ENCODE measurements at regions not wholly inside any gene's neighbourhood (a gene's known extent, or its start where the extent isn't known, plus 50 kb on each side); places are given as distances from the start of the nearest gene placed in this dataset.

DNA sequence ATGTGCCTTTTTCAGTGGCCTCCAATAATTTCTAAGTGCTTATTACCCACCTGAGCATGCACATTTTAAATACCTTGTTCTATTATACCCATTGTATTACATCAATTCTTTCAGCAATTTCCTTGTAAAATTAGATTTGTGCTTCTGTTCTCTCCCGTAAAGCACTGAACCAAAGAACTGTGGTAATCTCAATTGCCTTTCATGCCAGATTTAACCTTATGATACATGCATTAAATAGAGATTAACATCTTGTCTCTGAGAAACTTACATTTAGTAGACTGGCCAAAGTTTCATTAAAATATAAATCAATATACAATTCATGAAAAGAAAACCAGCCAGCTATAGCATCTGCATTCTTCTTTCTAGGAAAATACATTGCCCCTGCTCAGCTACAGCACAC, 137.2 kb downstream of the EFNB2 start:
- no peaks in the 10 kb centered on the region for H3K4me1 Mint-ChIP-seq
- no peak overlapping the region for H3K27ac Mint-ChIP-seq
- peaks cover 18% of the 10 kb centered on the region for H3K27me3 Mint-ChIP-seq
- DNase-seq (no peak), ATAC-seq (no peak)
- H3K9me3 Mint-ChIP-seq: no peaks in the 10 kb centered on the region
- H3K4me3 Mint-ChIP-seq: no peak overlapping the region

DNA sequence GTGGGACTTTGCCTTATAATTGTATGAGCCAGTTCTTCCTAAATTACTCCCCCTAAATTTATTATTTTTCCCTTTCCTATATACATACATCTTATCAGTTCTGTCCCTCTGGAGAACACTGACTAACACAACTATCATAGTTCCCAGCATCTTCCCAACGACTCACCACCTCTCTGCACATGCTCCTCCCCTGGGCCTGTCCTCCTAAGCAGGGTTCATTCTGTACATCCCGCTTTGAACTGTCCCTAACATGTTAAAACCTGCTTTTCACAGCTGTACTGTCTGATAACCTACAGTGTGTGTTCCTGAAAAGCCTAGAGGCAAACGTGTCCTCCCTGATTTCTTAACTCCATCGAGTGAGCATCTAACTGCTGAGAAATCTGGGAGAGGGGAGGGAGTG, 141.7 kb downstream of the EFNB2 start:
- H3K27ac Mint-ChIP-seq: no peak overlapping the region
- no peaks in the 10 kb centered on the region for H3K4me1 Mint-ChIP-seq
- no peaks in the 10 kb centered on the region for H3K9me3 Mint-ChIP-seq
- peaks cover 24% of the 10 kb centered on the region for H3K27me3 Mint-ChIP-seq
- H3K4me3 Mint-ChIP-seq: no peak overlapping the region
- no peak for DNase-seq
- no peak for ATAC-seq

DNA sequence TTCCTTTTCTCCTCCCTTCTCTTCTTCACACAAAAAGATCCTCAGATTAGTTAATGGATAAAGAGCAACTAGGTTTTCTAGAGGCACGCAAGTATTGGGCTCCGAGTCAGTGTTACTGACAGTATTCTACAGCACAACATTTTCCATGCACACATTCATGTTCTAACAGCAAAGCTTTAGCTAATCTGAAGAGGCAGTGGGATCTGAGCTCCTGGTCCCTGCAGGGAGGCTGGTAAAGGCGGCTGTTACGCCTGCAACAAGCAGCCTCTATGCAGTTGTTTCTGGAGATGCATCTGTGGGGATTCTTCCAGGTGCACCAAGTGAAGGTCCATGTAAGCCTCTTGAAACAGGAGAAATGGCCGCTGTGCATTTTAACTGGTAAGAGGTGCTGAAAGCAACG, 143.8 kb downstream of the EFNB2 start:
- H3K27ac Mint-ChIP-seq: no peak overlapping the region
- no peak for ATAC-seq
- H3K4me3 Mint-ChIP-seq: no peak overlapping the region
- H3K4me1 Mint-ChIP-seq: no peaks in the 10 kb centered on the region
- no peak for DNase-seq
- H3K27me3 Mint-ChIP-seq: peaks cover 24% of the 10 kb centered on the region
- no peaks in the 10 kb centered on the region for H3K9me3 Mint-ChIP-seq

DNA sequence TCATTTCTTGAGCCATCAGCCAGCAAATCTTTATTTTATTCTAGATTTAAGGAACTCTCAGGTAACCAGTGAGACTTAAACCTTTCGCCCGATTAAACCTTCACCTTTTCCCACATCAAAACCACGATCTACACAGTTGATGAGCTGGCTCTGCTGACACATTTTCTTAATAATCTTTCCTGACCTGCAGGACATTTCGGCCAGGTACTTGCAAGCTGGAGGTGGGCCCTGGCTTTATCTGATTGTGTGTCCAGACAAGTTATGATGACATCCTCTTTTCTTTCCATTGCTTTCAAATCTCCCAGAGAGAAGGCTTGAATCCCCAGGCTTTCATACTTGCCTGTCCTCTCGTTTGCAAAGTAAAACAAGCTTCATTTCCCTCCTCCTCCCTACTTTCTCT, 144.2 kb downstream of the EFNB2 start:
- Mint-ChIP-seq H3K4me3 (no peak overlapping the region), H3K9me3 (no peaks in the 10 kb centered on the region), H3K4me1 (no peaks in the 10 kb centered on the region), H3K27ac (no peak overlapping the region), H3K27me3 (peaks cover 24% of the 10 kb centered on the region)
- no peak for ATAC-seq
- DNase-seq: no peak

DNA sequence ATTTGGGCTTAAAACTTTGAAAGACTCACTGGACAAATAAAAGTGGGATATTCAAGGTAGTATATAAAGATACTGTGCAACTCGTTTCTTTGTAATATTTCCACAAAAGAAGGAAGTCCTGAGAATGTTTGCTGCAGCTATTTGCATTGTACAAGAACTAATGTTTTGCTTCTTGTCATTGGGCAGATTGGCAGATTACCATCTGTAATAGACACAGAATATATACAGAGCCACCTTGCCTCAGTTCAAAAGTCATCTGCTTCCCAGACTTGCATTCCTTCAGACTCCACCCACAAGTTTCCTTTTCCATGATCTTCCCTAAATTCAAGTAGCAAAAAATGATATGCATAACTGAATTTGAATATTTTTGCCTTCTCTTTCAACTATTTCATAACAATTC, 145.1 kb downstream of the EFNB2 start:
- Mint-ChIP-seq H3K27me3 (peaks cover 24% of the 10 kb centered on the region), H3K4me3 (no peak overlapping the region), H3K27ac (no peak overlapping the region), H3K9me3 (no peaks in the 10 kb centered on the region), H3K4me1 (no peaks in the 10 kb centered on the region)
- DNase-seq (no peak), ATAC-seq (no peak)

GRCh38 chr13:106385654-106386053, 149.8 kb downstream of the EFNB2 start:
- DNase-seq (no peak), ATAC-seq (no peak)
- H3K4me1 Mint-ChIP-seq: no peaks in the 10 kb centered on the region
- no peak overlapping the region for H3K4me3 Mint-ChIP-seq
- no peaks in the 10 kb centered on the region for H3K9me3 Mint-ChIP-seq
- no peak overlapping the region for H3K27ac Mint-ChIP-seq
- peaks cover 8% of the 10 kb centered on the region for H3K27me3 Mint-ChIP-seq

GRCh38 chr13:106384516-106384915, 150.9 kb downstream of the EFNB2 start:
- no peaks in the 10 kb centered on the region for H3K4me1 Mint-ChIP-seq
- peaks cover under 1% of the 10 kb centered on the region for H3K27me3 Mint-ChIP-seq
- no peaks in the 10 kb centered on the region for H3K9me3 Mint-ChIP-seq
- H3K27ac Mint-ChIP-seq: no peak overlapping the region
- no peak for ATAC-seq
- no peak for DNase-seq
- H3K4me3 Mint-ChIP-seq: no peak overlapping the region

DNA sequence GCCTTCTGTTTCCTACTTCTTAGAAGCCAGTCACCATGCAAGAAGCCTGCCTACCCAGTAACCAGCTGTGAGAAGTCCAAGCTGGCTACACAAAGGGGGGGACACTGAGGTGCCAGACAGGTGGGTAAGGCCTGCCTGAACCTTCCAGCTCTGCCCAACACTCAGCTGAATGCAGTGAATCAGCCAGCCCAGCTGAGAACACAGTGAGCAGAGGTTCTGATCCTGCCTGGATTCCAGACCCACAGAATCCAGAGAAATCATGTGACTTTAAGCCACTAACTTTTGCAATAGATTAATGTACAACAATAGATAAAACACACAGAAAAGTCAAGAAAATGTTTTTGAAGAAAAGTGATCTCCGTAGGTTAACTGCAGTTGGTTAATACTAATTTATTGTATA, 151.7 kb downstream of the EFNB2 start:
- no peak overlapping the region for H3K4me3 Mint-ChIP-seq
- ATAC-seq (no peak), DNase-seq (no peak)
- no peak overlapping the region for H3K27ac Mint-ChIP-seq
- H3K4me1 Mint-ChIP-seq: no peaks in the 10 kb centered on the region
- no peaks in the 10 kb centered on the region for H3K9me3 Mint-ChIP-seq
- peaks cover 4% of the 10 kb centered on the region for H3K27me3 Mint-ChIP-seq

DNA sequence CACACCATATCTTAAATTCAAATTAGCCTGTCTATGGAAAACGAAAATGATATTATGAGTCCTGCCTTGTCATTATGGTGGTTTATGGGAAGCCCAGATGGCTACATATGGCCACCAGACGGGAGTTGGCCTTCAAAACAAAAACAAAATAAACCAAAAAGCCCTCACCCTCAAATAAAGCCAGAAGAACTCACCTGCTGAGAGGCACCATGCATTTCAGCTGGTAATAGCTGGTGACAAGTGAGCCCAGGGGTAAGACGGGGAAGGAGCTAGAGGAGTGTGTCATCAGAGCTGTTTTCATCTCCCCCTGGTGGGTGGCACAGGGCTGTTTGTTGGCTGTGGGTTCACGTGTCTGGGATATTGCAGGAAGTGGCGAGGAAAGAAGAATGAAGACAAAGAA, 152.9 kb downstream of the EFNB2 start:
- no peaks in the 10 kb centered on the region for H3K4me1 Mint-ChIP-seq
- DNase-seq: no peak
- no peak overlapping the region for H3K27ac Mint-ChIP-seq
- no peak overlapping the region for H3K4me3 Mint-ChIP-seq
- H3K27me3 Mint-ChIP-seq: peaks cover 7% of the 10 kb centered on the region
- H3K9me3 Mint-ChIP-seq: no peaks in the 10 kb centered on the region
- ATAC-seq: no peak

GRCh38 chr13:106381091-106381490, 154.4 kb downstream of the EFNB2 start:
- no peak for DNase-seq
- H3K4me3 Mint-ChIP-seq: no peak overlapping the region
- H3K4me1 Mint-ChIP-seq: no peaks in the 10 kb centered on the region
- no peak for ATAC-seq
- no peaks in the 10 kb centered on the region for H3K9me3 Mint-ChIP-seq
- H3K27me3 Mint-ChIP-seq: peaks cover 7% of the 10 kb centered on the region
- H3K27ac Mint-ChIP-seq: no peak overlapping the region

GRCh38 chr13:106377931-106378662, 157.4 kb downstream of the EFNB2 start:
- Mint-ChIP-seq H3K27ac (no peak overlapping the region), H3K9me3 (no peaks in the 10 kb centered on the region), H3K4me1 (peaks cover 20% of the 10 kb centered on the region), H3K27me3 (peaks cover 26% of the 10 kb centered on the region), H3K4me3 (no peak overlapping the region)
- DNase-seq: no peak
- no peak for ATAC-seq

- H3K27me3 Mint-ChIP-seq: peaks cover 26% of the 10 kb centered on the region
- H3K4me3 Mint-ChIP-seq: no peak overlapping the region
- H3K4me1 Mint-ChIP-seq: peaks cover 20% of the 10 kb centered on the region
- ATAC-seq: no peak
- H3K9me3 Mint-ChIP-seq: no peaks in the 10 kb centered on the region
- no peak for DNase-seq
- H3K27ac Mint-ChIP-seq: no peak overlapping the region
These were observed 158.1 kb downstream of the EFNB2 start for GRCh38 chr13:106377341-106377740.

- no peak for ATAC-seq
- no peak overlapping the region for H3K4me3 Mint-ChIP-seq
- peaks cover 20% of the 10 kb centered on the region for H3K4me1 Mint-ChIP-seq
- peaks cover 26% of the 10 kb centered on the region for H3K27me3 Mint-ChIP-seq
- H3K27ac Mint-ChIP-seq: no peak overlapping the region
- peak in 1 of 2 donors; percentile 13 for DNase-seq
- no peaks in the 10 kb centered on the region for H3K9me3 Mint-ChIP-seq
These were observed 158.9 kb downstream of the EFNB2 start for GRCh38 chr13:106376401-106377112.

- no peak for ATAC-seq
- Mint-ChIP-seq H3K9me3 (no peaks in the 10 kb centered on the region), H3K4me3 (no peak overlapping the region), H3K27ac (peak overlapping the region in 1 of 2 donors; percentile 53), H3K4me1 (peaks cover 20% of the 10 kb centered on the region), H3K27me3 (peaks cover 40% of the 10 kb centered on the region)
- no peak for DNase-seq
These were observed 160.4 kb downstream of the EFNB2 start for GRCh38 chr13:106375085-106375484.

- H3K27me3 Mint-ChIP-seq: peaks cover 40% of the 10 kb centered on the region
- no peak overlapping the region for H3K4me3 Mint-ChIP-seq
- DNase-seq: no peak
- peaks cover 20% of the 10 kb centered on the region for H3K4me1 Mint-ChIP-seq
- H3K9me3 Mint-ChIP-seq: no peaks in the 10 kb centered on the region
- no peak for ATAC-seq
- peak overlapping the region; percentile 8 to 42 for H3K27ac Mint-ChIP-seq
These were observed 160.8 kb downstream of the EFNB2 start for GRCh38 chr13:106374631-106375030.

- Mint-ChIP-seq H3K4me3 (peak overlapping the region in 1 of 2 donors; percentile 22), H3K27ac (no peak overlapping the region), H3K4me1 (peaks cover 20% of the 10 kb centered on the region), H3K9me3 (no peaks in the 10 kb centered on the region), H3K27me3 (peaks cover 40% of the 10 kb centered on the region)
- peak; percentile 15 to 71 for DNase-seq
- peak; percentile 93 for ATAC-seq
These were observed 161.4 kb downstream of the EFNB2 start for GRCh38 chr13:106373989-106374572.

All from stimulated activated naive CD8-positive, alpha-beta T cell treated with anti-CD3 and anti-CD28 coated beads, Interleukin-15, amount 100 ng/mL, for 72 hours (primary cell).